ENCODE measurements at regions not wholly inside any gene's neighbourhood (a gene's known extent, or its start where the extent isn't known, plus 50 kb on each side); places are given as distances from the start of the nearest gene placed in this dataset.

GRCh38 chr9:12627096-12627495 is 66.1 kb upstream of the TYRP1 start:
- Mint-ChIP-seq H3K4me1 (no peaks in the 10 kb centered on the region), H3K27ac (no peak overlapping the region), H3K4me3 (no peak overlapping the region), H3K27me3 (no peaks in the 10 kb centered on the region), H3K36me3 (no peaks in the 10 kb centered on the region), H3K9me3 (ENCODE audit: low read depth) (peaks cover 8% of the 10 kb centered on the region)
- DNase-seq (no peak), ATAC-seq (no peak)
- CTCF ChIA-PET, result no interaction called here

DNA sequence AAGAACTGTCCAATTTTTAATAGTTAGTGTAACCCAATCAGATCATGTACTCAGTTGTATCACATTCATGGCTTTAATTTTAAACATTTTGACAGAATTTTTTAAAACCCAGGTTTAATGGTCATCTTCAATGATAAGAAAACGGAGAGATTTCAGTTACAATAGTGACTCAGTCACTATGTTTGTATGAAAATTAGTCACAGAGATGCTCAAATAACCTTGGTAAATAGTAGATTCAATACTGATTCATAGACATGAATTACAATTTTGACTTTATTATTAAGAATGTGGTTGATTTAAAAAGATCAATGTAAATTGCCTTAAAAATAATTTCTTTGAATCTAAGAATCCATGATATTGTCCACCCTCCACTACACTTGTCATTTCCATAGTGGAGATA is 64.6 kb upstream of the TYRP1 start:
- Mint-ChIP-seq H3K27me3 (no peaks in the 10 kb centered on the region), H3K36me3 (no peaks in the 10 kb centered on the region), H3K9me3 (ENCODE audit: low read depth) (peaks cover 8% of the 10 kb centered on the region), H3K4me3 (no peak overlapping the region), H3K4me1 (no peaks in the 10 kb centered on the region), H3K27ac (no peak overlapping the region)
- DNase-seq (no peak), ATAC-seq (no peak)
- CTCF ChIA-PET, result no interaction called here

- Mint-ChIP-seq H3K36me3 (no peaks in the 10 kb centered on the region), H3K27ac (no peak overlapping the region), H3K9me3 (ENCODE audit: low read depth) (peaks cover 12% of the 10 kb centered on the region), H3K4me1 (no peaks in the 10 kb centered on the region), H3K4me3 (no peak overlapping the region), H3K27me3 (no peaks in the 10 kb centered on the region)
- CTCF ChIA-PET, result no interaction called here
- ATAC-seq (no peak), DNase-seq (no peak)
Observed at GRCh38 chr9:12629067-12629466, 64.1 kb upstream of the TYRP1 start.

GRCh38 chr9:12631866-12632265 is 61.3 kb upstream of the TYRP1 start:
- no peak overlapping the region for H3K4me3 Mint-ChIP-seq
- no peak overlapping the region for H3K27ac Mint-ChIP-seq
- CTCF ChIA-PET, result no interaction called here
- DNase-seq (no peak), ATAC-seq (no peak)
- H3K27me3 Mint-ChIP-seq, result no peaks in the 10 kb centered on the region
- H3K36me3 Mint-ChIP-seq, result no peaks in the 10 kb centered on the region
- no peaks in the 10 kb centered on the region for H3K4me1 Mint-ChIP-seq
- H3K9me3 Mint-ChIP-seq (ENCODE audit: low read depth), result peaks cover 16% of the 10 kb centered on the region

DNA sequence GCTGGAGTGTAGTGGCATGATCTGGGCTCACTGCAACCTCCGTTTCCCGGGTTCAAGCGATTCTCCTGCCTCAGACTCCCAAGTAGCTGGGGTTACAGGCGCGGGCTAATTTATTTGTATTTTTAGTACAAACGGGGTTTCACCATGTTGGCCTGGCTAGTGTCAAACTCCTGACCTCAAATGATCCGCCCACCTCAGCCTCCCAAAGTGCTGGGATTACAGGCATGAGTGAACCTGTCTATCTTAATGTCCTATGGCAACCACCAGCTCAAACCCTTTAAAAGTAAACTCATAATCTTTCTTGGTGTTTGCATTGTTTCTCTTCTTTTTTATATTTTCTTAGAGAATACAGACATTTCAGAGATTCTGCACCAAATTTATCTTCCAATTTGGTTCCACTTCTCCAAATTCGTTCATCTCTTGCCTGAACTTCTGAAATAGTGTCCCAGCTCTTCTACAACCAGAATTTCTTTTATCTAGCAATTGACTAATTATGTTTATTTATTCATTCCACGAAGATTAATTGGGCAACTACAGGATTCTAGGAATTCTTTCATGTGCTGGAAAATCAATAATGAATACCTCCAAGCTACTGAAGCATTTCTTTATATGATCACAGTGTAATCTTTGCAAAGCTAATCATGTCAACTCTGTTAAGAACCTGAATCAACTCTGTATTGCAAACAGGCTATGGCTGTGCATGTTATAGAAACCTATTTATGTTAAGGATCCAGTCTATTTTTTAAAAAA is 60.0 kb upstream of the TYRP1 start:
- CTCF ChIA-PET, result no interaction called here

GRCh38 chr9:12640016-12640587 is 53.1 kb upstream of the TYRP1 start:
- ATAC-seq (no peak), DNase-seq (no peak)
- CTCF ChIA-PET, result no interaction called here
- no peaks in the 10 kb centered on the region for H3K4me1 Mint-ChIP-seq
- peaks cover 10% of the 10 kb centered on the region for H3K9me3 Mint-ChIP-seq (ENCODE audit: low read depth)
- no peak overlapping the region for H3K4me3 Mint-ChIP-seq
- no peaks in the 10 kb centered on the region for H3K36me3 Mint-ChIP-seq
- no peak overlapping the region for H3K27ac Mint-ChIP-seq
- H3K27me3 Mint-ChIP-seq, result no peaks in the 10 kb centered on the region

More for the DNA sequence above, 60.0 kb upstream of the TYRP1 start:
- Mint-ChIP-seq H3K9me3 (ENCODE audit: low read depth) (peaks cover 19% of the 10 kb centered on the region), H3K4me1 (no peaks in the 10 kb centered on the region), H3K36me3 (no peaks in the 10 kb centered on the region), H3K4me3 (no peak overlapping the region), H3K27me3 (no peaks in the 10 kb centered on the region), H3K27ac (no peak overlapping the region)
- ATAC-seq, result no peak
- DNase-seq, result no peak

DNA sequence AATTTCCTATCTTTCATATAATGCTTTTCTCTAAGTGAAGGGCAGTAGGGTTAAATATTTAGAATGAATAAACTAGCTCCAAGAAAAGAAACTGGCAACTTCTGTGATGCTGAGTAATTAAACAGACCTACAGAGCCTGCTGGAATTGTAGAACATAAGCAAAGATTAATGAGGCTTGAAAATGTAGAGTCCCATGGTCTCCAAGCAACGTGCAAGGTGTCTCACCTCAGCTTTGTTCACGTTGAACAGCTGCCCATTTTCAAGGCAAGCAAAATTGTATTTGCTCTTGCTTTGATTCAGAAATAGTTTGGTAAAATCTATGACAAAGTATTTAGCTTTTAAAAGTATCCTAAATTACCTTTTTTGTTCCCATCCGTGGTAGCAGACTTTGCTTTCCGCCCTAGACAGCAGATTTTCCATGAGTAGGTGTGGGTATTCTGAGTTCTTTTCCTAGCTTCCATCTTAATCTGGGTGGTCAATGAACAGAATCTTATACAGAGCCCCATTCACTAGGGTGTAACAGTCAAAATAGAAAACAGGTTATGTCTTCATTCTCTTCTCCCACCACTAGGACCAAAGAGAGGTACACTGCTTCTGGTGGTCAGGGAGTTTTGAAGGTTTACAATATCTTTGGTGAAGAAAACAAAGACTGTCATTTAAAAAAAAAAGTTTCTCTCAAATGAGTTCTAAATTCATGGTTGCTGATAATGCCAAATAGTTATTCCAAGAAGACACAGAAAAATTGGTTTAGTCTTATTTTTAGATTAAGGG is 52.1 kb upstream of the TYRP1 start:
- CTCF ChIA-PET, result no interaction called here
- H3K27me3 Mint-ChIP-seq, result no peaks in the 10 kb centered on the region
- DNase-seq (no peak), ATAC-seq (no peak)
- H3K4me1 Mint-ChIP-seq, result no peaks in the 10 kb centered on the region
- H3K27ac Mint-ChIP-seq, result no peak overlapping the region
- no peaks in the 10 kb centered on the region for H3K36me3 Mint-ChIP-seq
- H3K4me3 Mint-ChIP-seq, result no peak overlapping the region
- peaks cover 13% of the 10 kb centered on the region for H3K9me3 Mint-ChIP-seq (ENCODE audit: low read depth)

All from activated CD8-positive, alpha-beta memory T cell treated with anti-CD3 and anti-CD28 coated beads, Interleukin-2, amount 10 ng/mL, durations not matched to agents 7 days and 5 days (primary cell).